GM21360 (cell line): ENCODE measurements at regions not wholly inside any gene's neighbourhood (a gene's known extent, or its start where the extent isn't known, plus 50 kb on each side); places are given as distances from the start of the nearest gene placed in this dataset.
"Not testable (repeated sequence)": the region's sequence is repeated elsewhere in the genome, so short reads cannot be mapped to it uniquely, and the experiment has no call there.

ENCODE experiments used
- ATAC-seq: cut with Tn5 transposase; IDR thresholded peaks from one replicate; pipeline ENCODE4 v1.9.1; 2021; ENCODE audit warnings: mild to moderate bottlenecking, moderate library complexity; ENCODE audit not compliant: unreplicated experiment

DNA sequence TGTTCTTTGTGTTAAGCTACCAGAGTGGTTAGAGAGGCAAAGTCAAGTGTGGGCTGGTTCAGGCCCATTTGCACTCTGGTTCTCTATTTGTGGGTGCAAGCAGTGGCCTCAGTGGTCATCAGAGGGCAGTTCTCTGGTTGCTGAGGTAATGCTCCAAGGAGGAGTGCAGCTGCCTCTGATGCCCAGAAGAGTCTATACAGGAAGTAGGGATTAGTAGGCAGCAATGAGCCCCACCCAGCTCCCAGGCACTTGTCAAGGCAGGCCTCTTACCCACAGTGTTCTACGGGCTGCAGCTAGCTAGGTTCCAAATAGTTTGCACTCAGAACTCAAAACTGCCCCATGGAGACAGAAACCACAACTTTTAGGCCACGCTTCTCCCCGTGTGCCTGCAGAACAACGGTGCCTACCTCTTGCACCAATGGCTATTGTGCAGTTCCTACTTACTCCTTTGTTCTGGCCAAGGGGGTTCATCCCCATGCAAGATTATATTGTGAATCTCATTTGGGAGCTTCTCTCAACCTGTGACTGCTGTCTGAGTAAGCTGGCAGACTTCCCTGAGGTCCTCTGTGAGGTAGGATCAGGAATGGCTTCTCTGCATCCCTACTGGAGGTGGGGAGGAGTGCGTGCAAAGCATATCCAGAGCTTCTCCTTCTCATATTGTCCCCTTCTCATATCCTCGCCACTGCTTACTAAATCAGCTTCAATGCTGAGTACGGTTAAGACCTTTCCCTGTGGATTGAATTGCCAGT, 410.3 kb upstream of the LMO3 start:
- no peak for ATAC-seq

DNA sequence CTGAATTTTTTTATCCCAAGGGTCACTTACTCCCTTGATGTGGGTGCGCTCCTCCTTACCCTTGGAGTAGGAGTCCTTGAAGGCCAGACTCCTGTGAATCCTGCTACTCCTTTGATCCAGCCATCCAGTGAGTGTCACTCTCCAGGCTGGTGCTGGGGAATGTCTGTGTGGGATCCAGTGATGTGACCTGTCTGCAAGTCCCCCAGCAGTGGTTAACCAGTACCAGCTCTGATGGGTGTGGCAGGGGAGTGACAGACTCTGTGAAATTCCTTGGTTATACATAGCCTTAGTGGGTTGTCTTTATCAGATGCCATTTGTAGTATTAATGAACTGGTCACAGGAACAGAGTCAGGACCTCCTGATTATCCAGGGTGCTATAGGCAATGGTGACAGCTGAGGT, 409.5 kb upstream of the LMO3 start:
- no peak for ATAC-seq

DNA sequence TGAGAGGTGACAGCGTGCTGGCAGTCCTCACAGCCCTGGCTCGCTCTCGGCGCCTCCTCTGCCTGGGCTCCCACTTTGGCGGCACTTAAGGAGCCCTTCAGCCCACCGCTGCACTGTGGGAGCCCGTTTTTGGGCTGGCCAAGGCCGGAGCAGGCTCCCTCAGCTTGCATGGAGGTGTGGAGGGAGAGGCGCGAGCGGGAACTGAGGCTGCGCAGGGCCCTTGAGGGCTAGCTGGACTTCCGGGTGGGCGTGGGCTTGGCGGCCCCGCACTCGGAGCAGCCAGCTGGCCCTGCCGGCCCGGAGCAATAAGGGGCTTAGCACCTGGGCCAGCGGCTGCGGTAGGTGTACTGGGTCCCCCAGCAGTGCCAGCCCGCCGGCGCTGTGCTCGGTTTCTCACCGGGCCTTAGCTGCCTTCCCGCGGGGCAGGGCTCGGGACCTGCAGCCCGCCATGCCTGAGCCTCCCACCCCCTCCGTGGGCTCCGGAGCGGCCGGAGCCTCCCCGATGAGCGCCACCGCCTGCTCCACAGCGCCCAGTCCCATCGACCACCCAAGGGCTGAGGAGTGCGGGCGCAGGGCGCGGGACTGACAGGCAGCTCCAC, 401.6 kb upstream of the LMO3 start:
- not testable (repeated sequence) for ATAC-seq

DNA sequence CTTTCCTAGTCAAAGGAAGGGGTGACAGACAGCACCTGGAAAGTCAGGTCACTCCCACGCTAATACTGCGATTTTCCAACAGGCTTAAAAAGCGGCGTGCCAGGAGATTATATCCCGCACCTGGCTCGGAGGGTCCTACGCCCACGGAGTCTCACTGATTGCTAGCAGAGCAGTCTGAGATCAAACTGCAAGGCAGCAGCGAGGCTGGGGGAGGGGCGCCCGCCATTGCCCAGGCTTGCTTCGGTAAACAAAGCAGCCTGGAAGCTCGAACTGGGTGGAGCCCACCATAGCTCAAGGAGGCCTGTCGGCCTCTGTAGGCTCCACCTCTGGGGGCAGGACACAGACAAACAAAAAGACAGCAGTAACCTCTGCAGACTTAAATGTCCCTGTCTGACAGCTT, 392.6 kb upstream of the LMO3 start:
- ATAC-seq: not testable (repeated sequence)

DNA sequence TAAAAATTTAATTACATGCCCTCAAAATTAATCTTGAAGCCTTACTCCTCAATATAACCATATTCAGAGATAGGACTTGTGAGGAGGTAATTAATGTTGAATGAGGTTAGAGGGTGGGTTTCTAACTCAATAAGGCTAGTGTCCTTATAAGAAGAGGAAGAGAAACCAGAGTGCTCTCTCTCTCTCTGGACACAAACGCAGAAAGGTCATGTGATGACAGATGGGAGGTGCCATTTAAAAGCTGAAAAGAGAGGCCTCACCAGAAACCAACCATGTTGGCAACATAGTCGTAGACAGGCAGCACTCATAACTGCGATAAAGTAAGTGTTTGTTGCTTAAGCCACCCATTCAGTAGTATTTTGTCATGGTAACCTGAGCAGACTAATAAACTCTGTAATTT, 378.5 kb upstream of the LMO3 start:
- no peak for ATAC-seq

DNA sequence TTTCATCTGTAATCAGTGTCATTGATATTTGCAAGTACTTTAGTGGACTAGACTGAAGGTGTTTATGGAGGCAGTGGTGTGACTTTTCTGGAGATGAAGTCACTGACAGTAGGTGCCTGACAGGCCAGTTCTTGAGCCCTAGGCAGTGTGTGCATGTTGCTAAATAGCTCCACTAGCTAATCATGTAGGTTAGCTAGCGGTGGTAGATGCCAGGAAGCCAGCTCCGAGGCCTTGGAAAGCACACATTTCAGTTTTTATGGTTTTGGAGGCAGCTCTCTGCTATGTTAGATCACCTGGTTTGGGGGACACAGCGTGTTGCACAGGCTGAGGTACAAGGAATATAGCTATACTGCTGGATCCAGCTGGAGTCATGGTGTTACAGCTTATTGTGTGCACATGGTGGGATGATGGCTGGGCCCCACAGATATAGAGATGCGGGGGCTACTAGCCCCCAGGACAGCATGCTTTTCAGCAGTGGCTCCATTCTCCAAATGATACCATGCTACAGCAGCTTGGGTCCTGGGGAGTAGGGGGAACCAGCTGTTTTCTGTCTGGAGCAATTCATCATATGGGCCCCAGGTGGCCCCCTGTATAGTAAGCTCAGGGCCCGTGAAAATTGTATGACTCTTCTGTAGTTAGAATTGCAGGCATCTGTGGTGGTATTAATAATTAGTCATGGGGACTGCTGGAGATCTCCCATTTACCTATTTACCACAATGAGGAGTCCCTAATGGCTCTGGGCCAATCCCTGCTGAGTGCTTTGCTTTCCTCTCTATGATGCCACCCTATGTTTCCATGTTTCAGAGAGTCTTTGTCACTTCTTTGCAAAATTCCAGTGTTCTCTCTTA, 367.2 kb upstream of the LMO3 start:
- no peak for ATAC-seq

DNA sequence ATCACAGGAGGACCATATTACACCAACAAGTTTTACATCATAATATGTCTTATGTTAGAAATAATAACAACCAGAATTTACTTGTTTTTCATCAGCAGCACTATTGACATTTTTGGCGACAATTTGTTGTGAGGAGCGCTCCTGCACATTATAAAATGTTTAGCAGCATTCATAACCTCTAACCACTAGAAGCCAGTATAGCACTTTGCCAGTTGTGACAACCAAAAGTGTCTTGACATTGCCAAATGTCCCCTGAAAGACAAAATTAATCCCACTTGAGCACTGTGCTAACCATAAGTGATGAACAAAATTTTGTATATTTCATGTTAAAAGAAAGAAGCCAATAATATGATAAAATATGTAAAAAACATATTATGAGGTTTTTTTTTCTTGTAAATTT, 356.9 kb upstream of the LMO3 start:
- no peak for ATAC-seq

DNA sequence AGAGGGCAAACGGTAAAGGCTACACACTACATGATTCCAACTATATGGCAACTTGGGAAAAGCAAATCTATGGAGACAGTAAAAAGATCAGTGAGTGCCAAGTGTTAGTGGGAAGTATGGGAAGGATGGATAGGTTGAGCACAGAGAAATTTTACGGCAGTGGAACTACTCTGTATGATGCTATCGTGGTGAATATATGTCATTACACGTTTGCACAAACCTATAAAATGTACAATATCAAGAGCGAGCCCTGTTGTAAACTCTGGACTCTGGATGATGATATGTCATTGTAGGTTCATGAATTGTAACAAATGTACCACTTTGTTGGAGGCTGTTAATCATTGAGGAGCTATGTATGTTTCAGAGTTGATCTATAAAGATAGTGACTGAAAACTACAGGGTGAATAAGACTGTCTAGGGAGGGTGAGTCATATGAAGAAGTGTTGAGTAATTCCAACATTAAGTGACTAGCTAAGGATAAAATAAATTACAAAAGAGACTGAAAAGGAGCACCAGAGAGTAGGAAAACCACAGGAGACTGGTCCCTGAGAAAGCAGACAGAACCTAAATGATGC, 349.2 kb upstream of the LMO3 start:
- no peak for ATAC-seq

DNA sequence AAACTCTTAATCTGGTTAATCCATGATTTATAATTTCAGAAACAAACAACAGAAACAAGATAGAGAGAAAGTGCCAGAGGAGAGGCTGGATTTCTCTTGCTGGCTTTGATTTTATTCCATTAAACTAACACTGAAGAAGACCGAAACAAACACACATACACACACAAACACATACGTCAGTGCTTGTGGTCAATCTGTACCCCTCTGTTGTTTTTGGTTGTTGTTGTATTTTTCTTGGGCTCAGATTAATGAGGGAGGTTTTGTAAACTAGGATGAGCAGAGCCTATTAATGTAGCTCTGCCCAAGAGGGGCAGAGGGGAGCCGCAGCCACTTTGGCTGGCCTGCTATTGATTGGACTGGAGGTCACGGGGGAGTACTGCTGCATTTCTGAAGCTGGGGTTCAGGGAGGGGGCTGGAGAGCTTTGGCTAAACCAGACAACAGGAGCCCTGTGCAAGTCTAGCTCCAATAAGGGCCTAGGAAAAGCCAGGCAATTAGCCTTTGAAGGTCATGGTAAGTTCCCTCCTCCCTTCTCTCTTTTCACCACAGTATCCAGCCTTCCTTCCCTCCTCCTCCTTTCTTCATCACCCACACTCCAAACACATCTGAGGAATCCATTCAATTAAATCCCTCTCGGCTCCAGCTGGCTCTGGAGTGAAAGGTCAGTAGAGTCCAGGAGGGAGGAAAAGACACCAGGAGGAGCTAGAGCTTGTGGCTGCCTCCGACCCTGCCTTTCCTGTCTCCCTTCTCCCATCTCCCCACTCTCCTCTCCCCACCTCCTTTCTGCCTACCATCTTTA, 344.1 kb upstream of the LMO3 start:
- ATAC-seq: no peak

DNA sequence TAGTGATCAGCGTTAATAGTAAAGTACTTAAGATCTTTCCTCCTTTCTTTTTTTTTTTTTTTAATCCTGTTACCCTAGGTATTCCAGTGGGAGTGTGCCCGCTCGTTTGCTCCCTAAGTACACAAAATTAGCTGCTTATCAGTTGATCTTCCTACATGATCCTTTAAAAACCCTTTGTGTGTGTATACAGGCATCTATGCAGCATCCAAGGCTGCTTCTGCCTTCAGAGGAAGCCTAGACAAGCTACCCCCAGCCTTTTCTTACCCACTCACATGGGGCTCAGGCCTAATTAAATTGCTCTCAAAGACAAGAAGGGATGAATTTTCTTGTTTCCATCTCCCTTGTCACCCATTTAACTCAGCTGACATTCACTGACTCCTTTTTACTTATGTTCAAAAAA, 343.4 kb upstream of the LMO3 start:
- ATAC-seq: no peak

DNA sequence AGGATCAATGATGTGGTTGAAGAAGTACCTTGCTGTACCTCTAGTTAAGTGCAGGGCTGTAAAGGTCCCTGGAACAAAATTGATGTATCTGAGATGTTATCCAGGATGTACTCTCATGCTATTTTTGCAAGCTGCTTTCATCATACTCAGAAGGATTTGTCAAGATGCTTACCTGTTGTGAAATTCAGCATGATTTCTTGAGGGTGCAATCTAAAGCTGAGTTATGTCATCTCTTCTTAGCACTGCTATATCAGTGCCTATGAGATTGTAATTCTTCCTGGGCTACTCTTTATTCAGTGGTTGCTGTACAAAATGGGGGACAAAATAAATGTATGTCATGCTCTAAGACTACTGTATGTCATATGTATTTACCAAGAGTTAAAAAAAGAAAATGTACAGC, 340.7 kb upstream of the LMO3 start:
- ATAC-seq: no peak

DNA sequence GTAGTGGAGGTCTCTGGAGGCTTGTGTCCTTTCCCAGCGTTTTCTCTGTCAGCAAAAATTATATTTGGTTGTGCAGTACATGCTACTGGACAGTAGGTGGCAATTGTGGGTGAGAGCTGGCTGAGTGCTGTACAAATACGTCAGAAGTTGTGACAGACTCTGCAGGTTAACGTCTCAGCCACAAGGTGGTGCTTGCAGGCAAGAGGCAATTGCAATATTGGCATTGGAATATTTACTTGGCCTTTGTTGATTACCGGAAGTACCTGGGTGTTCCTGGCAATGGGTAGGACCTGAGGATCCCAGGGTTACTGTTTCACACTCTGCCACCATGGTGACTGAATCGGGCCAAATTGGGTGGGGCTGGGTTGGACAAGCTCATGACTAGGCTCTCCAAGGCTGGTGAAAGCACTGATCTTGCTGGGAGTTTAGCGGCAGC, 333.9 kb upstream of the LMO3 start:
- ATAC-seq: peak; percentile 100

DNA sequence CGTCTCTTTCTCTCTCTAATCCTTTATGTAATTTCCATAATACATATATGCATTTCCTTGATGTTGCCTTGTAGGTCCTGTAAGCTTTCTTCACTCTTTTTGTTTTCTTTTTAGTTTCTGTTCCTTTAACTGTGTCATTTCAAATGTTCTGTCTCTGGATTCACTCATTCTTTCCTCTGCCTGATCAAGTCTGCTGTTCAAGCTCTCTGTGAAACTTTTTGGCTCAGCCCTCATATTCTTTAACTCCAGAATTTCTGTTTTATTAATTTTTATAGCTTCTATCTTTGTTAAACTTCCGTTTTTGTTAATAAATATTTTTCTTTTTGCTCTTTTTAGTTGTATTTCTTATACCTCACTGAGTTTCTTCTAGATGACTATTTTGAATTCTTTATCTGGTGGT, 321.3 kb upstream of the LMO3 start:
- ATAC-seq: no peak

DNA sequence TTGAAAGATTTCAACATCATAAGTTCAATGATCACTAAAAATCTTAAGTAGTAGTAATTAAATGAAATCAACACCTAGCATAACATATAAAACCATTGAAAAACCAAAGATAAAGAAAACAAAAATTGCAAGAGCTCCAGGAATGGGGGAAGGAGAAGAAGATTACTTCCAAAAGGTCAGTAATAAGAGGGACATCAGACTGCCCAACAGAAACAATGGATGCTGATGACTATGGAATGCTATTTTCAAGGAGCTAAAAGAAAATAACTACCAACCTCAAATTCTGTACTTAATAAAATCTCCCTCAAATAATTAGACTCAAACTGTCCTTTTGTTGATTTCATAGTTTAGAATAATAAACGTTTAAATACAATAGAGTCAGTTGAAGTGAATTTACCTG, 314.5 kb upstream of the LMO3 start:
- no peak for ATAC-seq

DNA sequence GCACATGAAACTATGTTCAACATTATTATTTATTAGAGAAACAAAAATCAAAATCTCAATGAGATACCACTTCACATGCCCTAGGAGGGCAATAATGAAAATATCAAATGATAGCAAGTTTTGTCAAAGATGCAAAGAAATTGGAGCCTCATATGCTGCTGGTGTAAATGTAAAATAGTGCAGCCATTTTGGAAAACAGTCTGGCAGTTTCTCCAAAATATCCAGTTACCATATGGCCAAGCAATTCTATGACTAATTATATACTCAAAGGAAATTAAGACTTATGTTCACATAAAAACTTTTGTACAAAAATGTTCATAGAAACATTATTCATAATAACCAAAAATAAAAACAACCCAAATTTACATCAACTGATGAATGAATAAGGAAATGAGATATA, 313.6 kb upstream of the LMO3 start:
- no peak for ATAC-seq

DNA sequence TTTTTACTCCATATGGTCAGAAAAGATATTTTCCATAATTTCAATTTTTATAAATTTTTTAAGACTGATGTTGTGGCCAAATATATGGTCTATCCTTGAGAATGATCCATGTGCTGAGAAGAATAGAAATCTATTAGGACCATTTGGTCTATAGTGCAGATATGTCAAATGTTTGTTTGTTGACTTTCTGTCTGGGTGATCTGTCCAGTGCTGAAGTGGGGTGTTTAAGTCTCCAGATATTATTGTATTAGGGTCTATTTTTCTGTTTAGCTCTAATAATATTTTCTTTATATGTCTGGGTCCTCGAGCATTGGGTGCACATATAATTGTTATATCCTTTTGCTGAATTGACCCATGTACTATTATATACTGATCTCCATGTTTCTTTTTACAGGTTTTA, 308.9 kb upstream of the LMO3 start:
- ATAC-seq: no peak

DNA sequence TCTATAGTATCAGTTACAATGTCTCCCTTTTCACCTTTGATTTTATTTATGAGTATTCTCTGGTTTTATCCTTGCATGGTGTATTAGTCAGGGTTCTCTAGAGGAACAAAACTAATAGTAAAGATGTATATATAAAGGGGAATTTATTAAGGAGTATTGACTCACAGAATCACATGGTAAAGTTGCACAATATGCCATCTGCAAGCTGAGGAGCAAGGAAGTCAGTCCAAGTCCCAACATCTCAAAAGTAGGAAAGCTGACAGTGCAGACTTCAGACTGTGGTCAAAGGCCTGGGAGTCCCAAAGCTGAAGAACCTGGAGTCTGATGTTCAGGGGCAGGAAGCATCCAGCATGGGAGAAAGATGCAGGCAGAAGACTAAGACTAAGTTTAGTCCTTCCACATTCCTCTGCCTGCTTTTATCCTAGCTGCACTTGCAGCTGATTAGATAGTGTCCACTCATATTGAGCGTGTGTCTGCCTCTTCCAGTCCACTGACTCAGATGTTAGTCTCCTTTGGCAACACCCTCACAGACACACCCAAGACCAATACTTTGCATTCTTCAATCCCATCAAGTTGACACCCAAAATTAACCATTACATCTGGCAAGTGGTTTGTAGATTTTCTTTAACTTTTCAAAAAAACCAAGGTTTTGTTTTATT, 308.0 kb upstream of the LMO3 start:
- ATAC-seq: no peak

DNA sequence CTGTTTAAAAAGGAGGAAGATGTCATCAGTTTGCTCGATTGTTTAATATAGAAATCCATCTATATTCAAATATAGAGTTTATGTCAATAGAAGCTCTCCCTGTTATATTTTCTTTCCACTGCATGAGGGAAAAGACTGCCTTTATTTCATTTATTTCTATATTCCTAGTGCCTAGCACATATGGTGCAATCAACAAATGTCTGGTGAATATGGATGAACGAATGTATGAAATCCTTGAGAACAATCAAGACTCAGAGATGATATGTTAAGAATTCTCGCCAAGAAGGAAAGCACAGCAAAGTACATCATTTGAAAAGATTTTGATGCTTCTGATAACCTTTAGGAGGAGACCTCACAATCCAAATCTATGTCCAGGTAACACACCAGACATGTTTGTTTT, 296.0 kb upstream of the LMO3 start:
- no peak for ATAC-seq

DNA sequence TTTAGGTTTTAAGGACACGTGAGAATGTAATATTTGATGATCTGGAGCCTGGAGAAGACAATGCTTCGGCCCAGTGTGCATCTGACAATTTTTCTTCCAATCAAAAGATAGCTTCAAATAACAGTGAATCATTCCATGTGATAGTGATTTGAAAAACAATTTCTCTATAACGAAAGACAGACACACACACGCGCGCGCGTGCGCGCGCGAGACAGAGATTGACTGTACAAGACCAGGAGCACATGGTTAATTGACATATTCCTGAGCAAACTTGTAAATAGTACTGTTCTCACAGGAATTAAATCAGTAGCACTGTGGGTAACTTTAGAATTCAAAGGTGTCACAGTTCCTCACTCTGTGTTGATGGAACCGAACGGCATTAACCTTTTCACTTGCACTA, 287.5 kb upstream of the LMO3 start:
- ATAC-seq: no peak

DNA sequence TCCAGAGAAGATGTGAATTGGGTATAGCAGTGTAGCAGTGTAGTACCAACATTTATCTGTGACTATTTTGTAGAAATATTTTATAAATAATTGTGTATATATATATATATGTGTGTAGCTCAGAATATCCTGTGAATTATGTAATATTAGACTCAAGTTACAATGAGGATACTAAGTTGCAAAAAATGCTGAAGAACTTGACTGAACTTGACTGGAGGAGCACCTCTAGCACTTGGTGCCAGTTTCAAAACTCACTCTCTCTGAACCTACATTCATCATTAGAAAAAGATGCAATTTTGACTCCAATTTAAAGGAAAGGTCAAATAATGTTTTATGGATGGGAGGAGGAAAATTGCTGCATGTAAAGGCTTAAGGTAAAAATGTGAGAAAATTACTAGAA, 285.7 kb upstream of the LMO3 start:
- no peak for ATAC-seq
